Activated naive CD4-positive, alpha-beta T cell treated with anti-CD3 and anti-CD28 coated beads, Interleukin-2, amount 50 U/mL, for 16 hours (primary cell): ENCODE measurements at regions not wholly inside any gene's neighbourhood (a gene's known extent, or its start where the extent isn't known, plus 50 kb on each side); places are given as distances from the start of the nearest gene placed in this dataset.

Experiments
- DNase-seq: peaks from one replicate; pipeline ENCODE4 v3.0.0-alpha.2; 2020

DNA sequence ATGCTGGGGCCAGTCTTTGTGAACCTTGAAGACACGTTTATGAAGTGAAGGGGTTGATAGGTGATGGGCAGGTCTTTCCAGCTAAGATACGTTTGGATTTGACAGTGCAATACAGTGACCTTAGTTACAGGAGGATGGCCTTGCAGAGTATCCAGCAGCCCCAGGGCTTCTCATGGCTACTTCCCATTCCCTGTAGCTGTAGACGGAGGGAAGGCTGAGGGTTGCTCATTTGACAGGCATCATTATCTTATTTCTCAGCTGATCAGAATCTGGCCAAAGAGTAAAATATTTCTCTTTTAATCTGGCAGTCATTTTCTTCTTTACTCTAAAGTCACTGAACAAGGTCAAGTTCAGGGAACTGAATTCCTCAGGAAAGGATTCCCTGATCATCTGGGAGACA is 85.1 kb upstream of the RMDN2 start:
- no peak for DNase-seq

DNA sequence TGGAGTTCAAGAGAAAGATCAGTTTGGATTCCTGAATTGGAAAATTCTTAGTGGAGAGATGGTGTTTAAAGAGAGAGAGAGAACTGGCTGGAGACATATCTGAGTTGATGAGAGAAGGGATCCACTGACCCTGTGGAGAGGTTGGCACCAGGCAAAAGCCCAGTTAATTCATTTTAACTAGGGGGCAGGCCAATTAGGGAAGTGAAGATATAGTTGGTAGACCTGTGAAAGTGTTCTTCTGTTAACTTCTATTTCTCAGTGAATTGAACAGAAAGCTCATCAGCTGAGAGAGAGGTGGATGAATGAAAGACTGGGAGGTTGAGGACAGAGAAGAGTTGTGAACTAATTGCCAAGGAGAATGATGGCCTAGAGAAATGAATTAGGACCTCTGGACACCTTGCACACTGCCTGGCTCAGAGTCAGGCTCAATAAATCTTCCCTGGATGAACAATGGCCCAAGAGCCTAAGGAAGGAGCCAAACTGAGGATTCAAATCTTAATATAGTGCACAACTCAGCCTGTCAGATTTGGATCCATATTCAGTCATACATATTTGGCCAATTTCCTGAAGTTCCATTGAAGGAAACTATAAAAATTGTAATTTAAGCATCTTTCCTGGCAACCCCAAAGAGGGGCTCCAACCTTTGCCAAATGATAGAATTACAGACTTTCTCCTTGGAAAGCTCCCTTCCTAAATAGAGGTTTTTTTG is 82.2 kb upstream of the RMDN2 start:
- DNase-seq = no peak

DNA sequence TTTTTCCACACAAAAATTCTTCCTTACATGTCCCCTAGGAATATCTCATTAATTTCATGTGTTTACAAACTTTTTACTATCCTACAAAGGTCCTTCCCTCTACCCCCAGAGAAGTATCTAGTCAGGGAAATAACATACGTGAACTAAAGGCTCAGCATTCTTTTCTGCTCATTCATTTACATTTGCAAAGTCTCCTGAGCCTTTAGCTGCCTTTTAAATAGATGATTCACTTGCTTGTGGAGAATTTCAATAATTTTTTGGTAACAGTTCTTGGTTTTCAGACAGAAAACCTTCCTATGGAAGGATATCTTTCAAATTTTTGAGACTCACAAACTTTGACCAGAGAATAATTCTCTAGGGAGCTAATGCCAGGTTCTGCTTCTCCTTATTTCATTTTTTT is 81.5 kb upstream of the RMDN2 start:
- no peak for DNase-seq

DNA sequence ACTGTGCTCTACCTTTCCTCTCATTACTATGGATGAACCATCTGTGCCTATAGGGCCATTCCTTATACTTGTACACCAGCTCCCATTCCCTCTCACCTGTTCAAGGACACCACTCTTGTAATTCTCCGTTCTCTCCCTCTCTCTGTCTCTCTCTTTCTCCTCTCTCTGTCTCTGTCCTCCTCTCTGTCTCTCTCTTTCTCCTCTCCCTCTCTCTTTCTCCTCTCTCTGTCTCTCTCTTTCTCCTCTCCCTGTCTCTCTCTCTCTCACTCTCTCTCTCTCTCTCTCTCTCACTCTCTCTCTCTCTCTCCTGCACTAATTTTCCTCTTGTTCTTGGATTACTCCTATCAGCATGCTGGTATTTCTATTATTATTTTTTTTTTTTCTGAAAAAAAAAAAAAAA is 78.9 kb upstream of the RMDN2 start:
- no peak for DNase-seq

DNA sequence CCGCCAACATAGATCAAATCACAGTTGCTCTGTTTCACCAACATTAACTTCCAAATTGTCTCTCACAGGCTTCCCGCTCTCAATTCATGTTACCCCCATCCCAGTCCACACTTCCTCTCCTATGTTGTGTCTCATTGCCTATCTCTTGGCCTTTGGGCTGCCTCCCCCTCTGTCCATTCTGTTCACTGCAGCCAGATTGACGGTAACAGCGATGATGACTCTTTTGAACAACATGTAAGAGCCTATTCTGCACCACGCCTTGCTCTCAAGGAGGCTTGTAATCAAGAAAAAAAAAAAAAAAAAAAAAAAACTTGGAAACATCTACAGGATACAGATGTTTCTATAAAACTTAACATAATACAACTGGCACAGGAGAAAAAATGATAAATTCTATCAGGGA is 77.3 kb upstream of the RMDN2 start:
- DNase-seq = no peak

DNA sequence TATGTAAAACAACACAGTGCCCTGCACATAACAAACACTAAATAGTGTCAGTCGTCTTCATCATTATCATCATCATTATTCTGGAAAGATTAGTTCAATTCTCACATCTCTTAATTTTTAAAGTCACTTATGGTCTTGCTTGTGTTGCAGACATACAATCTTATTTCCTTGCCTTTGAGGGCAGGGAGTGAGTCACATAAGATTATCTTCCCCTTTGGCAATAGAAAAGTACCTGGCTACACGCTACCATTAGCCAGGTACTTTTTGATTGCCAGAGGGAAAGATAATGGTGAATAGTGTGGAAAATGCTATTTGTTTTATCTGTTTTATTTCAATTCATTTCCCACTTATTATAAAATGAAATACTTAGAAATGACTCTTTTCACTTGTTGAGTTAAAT is 76.6 kb upstream of the RMDN2 start:
- no peak for DNase-seq

DNA sequence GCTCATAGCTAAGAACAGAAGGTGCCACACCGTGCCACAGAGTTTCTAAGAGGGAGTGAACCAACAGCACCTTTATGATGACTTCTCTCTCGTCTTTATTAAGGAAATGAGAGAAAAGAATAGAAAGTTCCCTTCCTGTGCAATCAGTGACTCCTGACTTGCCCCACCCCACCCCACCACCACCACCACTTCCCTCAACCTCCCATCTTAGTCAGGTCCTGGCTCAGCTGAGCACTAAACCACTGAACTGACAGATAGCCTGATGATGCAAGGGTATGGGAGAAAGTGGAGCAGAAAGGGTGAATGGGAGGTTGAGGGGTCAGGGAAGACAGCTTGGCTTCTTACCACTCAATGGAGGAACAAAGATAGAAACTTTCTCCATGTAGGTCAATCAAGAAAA is 75.2 kb upstream of the RMDN2 start:
- no peak for DNase-seq

DNA sequence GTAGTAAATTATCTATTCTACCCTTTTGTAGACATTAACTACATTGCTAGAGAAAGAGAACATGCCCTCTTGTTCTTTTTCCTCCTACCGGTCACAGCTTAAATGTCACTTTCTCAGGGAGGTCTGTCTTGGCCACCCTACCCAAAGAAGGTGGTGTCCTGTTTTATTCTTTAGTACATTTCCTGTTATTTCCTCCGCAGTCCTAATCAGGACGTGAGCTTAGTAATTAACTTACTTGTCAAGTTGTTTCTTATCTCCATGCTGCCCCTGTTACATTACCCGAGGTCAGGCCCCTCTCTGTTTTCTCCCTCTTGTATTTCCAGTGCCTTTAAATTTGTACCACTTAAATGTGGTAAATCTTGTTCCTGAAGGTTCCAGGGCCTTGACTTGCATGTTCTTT is 73.7 kb upstream of the RMDN2 start:
- DNase-seq = no peak

DNA sequence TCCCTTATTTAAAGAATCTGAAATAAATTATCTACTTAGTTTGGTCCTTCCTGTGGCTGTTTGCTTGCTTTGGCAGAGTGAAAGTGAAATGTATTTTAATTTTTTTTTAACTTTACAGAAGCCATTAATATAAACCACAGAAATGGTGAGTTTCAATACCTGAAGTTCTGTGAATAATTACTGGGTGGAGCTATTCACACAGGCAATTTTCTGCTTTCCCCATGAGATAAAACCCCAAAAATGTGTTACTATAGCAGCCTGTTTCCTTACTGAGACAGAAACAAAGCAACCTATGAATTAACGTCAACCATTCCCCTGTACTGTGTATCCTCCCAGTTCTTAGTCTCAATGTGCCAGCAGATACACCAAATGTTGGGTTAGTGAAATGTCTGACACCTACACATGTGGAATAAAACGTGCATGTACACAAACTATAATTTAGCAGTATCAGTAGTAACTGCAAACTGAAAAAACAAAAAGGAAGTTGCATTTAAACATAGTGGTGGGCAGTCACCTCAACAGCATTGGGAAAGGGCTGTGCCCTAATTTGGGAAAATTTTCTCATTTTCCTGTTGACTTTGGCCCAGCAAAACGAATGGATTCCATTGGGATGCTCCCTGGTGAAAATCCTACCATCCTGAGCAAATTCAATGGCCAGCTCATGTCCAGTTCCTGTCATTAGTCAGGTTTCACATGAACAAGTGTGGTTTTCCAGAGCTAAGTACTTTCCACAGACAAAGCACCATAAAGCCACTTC is 73.1 kb upstream of the RMDN2 start:
- DNase-seq = no peak

DNA sequence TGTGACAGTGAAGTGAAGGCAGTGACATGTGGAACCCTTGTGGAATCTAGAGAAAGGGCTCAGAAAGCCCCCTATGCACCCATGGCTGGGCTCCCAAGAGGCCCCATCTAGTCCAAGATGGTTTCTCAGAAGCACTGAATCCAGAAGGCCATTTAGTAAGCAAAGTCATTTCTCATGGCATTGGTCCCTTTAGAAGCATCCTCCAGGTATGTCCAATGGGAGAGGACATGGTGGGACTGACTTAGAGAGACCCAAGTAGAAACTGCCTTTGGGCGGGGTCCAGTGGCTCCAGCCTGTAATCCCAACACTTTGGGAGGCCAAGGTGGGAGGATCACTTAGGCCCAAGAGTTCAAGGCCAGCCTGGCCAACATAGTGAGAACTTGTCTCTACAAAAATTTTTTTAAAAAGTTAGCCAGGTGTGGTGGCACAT is 72.5 kb upstream of the RMDN2 start:
- DNase-seq = no peak

DNA sequence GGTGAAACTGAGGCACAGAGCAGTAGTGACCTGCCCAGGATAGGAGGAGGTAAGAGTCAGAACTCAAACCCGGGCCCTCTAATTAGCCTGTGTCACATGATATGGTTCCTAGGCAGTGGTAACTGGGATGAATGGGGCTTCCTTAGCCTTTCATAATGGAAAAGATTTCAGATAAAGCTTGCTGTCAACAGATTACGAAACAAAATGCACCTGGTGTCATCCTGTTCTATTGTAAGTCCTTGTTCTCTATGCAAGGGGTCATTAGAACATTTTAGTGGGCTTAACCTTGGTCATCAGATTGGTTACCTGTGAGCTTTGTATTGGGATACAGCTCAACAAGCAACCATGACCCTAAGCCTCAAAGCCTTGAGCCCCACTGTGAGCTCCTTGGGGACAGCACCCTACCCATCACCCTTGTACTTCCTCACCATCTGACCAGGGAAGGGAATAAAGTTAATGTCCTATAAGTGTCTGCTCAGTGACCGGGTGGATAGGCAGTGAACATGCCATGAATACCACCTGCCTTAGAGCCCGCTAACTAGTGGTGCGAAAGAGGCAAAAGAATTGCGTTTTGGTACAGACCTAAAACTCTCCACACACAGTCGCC is 70.3 kb upstream of the RMDN2 start:
- no peak for DNase-seq

DNA sequence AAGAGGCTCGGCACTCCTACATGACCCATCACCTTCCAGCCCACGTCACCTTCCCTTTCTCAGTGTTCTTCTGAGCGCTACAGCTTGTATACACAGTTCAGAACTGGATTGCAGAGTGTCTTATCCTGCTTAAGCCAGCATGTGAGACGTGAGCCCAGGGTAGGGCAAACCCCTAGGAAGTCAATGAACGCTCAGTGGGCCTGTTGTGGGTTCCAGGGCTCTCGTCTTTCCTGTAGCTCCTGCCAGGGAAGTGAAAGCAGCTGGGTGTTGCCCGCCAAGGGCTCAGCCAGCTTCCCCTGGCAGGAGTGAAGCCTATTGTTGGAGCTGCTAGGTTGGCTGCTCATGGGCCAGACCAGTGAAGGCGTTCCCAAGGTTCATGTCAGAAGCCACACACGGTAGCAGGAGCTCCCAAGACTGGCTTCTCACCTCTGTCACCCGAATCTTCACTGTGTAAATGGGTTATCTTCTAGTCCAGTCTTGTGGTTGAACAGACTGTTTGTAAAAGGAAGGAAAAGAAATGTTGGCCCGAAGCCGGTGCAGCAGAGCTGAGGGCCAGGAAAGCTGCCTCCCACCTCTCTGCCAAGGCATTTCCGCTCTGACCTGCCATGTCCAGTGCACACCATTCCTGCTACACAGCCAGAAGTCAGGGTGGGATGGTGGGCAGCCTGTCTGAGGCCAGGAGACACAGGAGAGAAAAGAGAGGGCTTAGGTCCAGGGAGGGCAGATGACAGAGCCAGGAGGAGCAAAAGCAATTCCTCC is 69.6 kb upstream of the RMDN2 start:
- no peak for DNase-seq

DNA sequence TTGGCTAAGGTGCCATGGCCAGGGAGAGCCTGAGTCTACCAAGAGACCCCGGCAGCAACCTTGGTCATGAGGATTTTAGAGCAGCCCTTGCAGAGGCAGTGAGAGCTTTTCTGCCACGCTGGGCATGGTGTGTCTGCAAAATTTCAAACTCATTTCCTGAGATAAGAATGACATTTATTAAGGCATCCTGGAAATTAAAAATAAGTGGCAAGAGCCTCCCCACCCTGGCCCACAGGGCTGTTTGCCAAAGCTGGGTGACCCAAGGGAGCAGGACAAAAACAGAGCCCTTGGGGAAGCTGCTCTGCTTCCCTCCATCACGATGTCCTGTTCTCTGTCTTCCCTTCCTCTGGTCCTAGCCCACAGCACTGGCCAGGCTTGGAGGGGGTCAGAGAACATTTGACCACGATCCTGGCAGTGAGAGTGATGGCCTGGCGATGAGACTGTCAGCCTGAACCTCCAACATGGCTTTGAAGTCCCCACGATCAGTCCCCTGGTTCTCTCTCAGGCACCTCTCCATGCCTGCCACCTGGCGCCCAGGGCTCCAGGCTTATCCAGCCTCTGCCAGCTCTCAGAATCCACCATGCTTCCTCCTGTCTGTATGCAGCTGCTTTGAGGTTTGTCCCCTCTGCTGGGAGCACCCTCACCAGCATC is 68.9 kb upstream of the RMDN2 start:
- no peak for DNase-seq

DNA sequence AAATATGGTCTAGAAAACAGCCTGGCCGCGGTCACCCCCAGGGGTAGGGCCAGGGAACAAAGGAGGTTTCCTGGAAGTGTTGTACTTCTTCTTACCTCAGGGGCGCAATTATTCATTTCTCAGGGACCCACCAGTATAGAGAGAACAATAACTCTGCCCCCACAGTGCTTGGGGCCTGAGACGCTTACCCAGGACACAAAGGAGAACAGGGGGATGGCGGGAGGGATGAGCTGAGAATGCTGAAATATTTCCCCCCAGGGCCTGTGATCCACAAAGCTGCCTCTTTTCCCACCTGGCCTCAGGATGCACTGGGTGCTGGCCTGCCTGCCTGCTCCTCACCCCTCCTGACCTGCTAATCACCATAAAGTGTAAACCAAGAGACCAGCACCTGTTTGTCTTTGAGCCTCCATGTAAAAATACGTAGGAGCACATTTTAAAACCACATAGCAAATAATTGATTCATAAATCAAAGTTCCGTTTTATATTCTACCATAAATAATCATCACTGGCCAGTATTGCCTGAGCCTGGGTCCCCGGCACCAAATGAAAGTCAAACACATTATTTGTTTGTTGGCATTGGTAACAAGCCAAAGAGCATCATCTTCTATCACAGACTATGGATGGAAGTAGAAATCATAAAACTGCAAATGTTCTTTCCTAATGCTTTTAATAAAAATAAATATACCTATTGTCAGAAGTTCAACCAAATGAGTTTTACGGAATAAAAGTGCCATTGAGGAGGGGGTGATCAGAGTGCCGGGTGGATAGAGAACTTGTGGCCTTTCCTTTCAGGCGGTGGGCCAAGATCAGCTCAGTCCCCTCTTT is 67.3 kb upstream of the RMDN2 start:
- DNase-seq = no peak

DNA sequence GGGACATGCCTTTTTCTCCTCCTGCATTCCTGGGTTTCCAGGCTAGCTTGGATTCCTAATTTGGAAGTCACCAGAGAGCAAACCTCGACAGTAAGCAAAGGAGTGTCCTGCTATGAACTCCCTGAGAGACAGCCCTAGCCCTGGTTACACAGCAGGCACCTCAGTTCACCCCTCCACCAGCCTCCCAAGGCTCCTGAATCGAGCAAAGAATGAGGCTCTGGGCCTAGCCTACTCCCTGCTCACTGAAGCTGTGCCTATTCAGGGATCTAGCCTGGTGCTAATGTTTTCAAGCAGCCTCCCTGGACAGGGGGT is 66.7 kb upstream of the RMDN2 start:
- DNase-seq = no peak

DNA sequence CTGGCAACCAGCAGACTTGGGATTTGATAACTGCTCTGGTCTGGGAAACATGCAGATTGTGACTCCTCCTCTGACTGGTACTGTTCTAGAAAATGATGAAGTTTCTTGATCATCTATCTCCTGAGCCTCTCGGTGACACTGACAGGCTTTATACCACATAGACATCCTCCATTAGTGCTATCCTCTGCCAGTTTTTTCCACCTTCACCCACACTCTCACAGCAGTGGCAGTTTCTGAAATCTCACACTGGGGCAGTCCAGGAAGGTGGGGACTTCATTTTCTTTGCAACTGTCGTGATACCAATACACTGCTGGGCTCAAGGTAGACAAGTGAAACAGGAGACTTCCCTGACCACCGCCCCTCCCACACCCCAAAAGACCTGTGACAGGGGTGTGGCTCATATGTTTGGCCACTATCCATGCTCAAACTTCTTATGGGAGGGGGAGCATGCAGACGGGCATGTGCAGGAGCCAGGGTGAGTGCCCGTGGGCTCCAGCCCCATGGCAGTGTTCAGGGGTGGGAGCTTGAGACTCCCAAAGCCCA is 66.3 kb upstream of the RMDN2 start:
- no peak for DNase-seq

DNA sequence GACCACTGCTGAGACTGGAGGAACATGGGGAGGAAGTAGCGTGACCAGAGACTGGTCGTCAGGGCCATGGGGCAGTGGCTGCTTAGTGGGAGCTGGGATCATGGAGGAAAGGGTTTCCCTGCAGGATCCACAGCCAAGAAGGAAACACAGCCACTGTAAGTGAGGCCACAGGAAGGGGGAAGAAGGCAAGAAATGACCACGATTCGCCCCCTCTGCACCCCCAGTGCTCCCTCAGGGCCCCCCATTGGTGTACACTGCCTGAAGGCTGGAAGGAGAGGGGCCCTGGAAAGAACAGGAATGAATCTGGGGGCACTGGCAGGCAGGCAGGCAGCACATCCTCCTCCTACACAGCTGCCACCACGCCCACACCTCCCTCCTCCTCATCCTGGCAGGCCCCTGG is 62.5 kb upstream of the RMDN2 start:
- DNase-seq = no peak

DNA sequence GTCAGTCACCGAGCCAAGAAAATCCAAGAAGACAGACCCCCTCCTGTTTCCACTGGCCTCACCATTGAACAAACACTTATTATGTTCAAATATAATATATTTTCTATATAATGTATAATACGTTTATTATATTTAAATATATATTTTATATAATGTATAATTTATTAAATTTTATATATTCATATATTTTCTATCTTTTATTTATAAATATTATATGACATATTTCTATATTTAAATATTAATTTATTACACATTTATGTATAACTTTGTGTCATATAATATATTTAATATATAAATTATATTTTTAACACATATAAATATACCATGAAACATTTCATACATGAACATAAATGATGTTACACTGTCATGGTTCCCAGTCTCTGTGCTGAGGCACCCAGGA is 60.9 kb upstream of the RMDN2 start:
- no peak for DNase-seq

DNA sequence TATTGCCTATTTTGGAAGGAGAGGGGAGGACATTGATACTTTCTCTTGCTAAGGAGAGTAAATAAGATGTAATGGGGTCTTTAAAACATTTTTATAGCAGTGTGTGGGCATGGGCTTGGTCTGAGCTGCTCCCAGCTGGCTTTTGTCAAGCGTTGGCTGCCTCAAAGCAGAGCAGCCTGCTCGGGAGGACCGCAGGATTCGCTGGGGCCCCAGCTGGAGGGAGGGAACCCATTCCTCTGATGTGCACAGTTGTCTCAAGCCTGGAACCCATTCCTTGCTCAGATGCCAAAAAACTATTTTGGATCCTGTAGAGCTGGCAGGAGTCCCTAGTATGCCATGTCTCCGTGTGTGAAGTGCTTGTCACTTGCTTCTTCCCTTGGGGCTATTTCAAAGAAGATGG is 59.4 kb upstream of the RMDN2 start:
- no peak for DNase-seq

DNA sequence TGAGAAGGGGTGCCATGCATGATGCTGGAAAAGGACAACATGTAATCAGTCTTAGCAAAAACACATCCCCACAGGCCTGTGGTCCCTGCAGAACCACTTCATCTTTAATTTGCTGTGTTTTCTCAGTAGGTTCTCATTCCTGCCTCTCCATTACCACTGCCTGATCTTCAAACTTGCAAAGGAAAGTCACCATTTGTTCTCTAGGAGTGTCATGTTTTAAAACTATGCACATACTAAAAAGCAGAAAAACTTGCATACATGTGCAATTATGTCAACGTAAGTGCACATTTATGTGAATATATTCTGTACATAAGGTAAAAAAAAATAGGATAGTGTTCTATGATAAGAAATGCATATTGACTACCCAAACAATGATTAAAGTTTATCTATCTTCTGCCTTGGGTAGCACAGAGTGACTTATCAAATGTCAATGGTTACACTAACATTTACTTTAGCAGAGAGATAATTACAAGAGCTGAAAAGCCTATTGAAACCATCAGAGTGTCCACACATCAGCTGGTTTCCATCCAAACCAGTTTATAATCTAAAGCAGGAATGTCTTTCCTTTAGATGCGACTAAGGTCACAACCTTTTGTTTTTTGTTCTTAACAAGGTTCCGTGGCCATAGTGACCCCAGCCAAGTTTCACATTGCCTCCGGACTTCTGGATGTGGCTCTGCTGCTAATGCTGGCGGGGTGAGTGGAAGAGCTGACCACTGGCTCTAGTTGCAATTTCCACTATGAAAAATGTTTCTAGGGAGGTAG is 58.7 kb upstream of the RMDN2 start:
- no peak for DNase-seq

DNA sequence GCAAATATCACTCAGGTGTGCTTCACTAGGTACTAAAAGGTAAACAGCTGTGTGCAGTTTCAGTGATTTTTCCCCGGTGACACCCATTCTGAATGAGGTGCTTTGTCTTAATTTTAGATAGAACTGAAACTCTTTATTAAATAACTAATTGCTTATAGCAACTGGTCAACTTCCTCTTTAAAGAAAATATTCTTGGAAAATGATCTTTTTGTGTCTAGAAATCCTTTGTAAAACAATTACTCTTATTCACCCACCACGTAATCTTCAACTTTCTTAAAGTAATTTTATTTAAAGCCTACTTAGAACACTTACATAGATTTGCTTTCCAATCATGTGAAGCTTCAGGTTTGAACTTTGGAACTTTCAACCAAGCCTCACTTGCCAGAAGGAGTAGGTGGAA is 57.9 kb upstream of the RMDN2 start:
- no peak for DNase-seq
